Caki2 (cell line): ENCODE measurements at regions not wholly inside any gene's neighbourhood (a gene's known extent, or its start where the extent isn't known, plus 50 kb on each side); places are given as distances from the start of the nearest gene placed in this dataset.
A peak's percentile ranks its signal among the peaks of the same experiment; 100 is the strongest.

Experiments
- DNase-seq: peaks from one replicate; pipeline ENCODE4 v3.0.0-alpha.2; 2015; ENCODE audit warnings: low read depth
- in situ Hi-C: cut with HindIII; loops from 2 replicates; pipeline ENCODE4 v1.10.0; 2016; ENCODE audit warnings: low sequenced_read_pairs, low pct_unique_long_range_greater_than_20kb, mixed read lengths

DNA sequence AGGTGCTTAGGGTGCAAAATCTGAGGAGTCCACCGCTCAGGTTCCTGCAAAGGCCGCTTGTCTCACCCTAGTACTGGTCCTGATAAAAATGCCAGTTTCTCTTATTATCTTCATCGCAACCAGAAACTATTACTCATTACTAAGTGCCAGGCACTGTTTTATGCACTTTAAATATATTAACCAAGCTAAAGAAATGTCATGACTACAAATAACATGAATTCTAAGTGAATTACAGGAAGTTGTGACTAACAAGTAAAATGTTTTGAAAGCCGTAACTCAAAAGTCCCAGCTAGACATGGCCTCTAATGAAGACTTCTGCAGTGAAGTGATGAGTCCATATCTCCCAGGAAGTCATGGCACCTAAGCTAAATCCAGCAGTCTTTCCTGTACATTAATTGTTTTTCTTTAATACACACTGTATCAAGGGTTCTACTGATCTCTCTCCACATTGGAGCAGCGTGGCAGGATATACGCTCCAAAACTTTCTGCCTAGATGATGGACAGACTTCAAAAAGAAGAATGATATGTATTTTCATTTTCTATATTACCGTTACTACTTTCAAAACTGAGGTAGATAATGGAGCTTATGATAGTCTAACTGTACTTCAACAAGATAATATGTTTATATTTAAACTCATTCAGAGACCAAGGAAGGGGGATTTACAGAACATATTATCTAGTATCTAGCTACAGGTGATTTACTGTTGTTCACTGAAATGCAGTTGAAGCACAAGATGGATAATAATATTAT lies 117.3 kb upstream of the ARID2 start:
- in situ Hi-C loops = no loop called here

DNA sequence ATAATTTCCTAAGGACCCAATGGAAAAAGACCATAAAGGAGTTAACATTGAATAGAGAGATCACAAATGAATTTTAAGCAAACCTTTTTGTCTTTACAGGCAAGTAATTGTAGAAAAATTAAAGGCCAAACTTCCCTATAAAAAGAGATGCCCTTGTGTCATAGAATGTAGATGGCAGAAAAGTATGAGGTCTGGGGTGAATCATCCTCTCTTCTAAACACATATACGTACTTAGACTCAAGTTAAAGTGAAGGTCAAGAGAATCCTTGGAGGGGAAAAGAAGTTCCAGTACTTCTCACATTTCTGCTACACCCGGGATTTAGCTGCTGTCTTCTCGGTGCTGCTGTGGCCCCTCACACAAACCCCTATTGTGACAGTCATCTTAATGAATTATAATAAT lies 116.2 kb upstream of the ARID2 start:
- no peak for DNase-seq
- in situ Hi-C loops = no loop called here

More for the DNA sequence above, 117.3 kb upstream of the ARID2 start:
- no peak for DNase-seq

DNA sequence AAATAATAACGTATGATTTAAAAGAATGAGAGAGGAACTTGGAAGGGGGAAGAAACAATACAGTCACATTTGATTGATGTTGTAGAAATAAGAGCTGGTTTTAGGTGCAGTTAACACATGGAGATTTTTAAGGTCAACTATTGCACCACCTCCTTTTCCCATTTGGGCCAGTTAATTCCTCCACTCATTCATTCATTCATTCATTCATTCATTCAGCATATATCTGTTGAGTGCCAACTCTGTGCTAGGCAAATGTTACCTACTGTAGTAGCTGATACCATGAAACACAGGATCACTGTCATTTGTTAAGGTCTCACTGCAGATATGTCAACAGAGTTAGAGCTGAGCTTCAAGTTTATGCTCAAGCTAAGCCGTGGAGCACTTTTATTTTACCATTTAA lies 115.7 kb upstream of the ARID2 start:
- no peak for DNase-seq
- in situ Hi-C loops = no loop called here

DNA sequence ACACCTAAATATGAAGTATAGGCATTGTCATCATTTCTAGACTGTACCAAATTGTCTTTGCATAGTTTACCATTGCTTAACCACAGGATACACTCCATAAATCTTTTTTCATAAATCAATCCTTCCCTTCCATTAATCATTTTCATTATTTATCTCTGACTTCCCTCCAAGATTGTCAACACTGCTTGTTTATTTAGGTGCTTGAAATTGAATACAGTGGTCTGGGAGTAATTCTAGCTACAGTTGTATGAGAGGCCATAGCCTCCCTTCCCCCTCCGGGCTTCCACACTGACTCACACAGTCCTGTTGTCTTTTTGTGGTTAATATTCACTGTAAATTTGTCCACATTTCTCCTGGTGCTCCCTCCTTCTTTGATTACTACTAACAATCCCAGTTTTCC lies 114.2 kb upstream of the ARID2 start:
- peak; percentile 42 for DNase-seq

DNA sequence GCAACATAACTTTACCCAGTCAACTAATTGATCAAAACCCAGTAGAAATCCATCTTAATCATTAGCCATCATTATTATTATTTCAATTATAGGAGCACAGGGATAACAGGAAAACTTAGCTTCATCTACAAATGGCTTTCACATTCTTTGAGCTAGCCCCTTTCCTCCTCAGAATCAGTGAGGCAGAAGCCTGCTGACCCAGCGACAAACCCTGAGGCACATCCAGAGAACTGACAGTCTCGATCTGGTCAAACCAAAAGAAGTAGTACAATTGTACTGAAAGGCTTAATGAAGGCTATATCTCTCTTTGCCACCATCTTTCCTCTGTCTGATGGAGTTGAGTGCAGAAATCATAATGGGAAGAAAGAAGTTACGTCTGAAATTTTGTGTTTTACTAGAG lies 109.8 kb upstream of the ARID2 start:
- no peak for DNase-seq
- in situ Hi-C loops = no loop called here

More for the DNA sequence above, 114.2 kb upstream of the ARID2 start:
- in situ Hi-C loops = no loop called here

DNA sequence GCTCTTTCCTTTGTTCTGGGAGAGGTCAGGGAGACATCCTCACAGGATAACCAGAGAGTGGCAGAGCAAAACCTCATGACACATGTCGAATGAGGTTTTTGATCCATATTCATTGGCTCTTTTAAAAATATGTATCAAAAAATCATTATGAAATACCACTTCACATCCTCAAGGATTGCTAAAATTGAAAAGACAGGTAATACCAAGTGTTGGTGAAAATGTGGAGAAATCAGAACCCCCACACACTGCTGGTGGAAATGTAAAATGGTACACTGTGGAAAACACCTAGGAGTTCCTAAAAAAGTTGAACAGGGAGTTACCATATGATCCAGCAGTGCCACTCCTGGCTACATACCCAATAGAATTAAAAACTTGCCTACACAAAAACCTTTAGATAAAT lies 107.8 kb upstream of the ARID2 start:
- DNase-seq = no peak
- in situ Hi-C loops = no loop called here

DNA sequence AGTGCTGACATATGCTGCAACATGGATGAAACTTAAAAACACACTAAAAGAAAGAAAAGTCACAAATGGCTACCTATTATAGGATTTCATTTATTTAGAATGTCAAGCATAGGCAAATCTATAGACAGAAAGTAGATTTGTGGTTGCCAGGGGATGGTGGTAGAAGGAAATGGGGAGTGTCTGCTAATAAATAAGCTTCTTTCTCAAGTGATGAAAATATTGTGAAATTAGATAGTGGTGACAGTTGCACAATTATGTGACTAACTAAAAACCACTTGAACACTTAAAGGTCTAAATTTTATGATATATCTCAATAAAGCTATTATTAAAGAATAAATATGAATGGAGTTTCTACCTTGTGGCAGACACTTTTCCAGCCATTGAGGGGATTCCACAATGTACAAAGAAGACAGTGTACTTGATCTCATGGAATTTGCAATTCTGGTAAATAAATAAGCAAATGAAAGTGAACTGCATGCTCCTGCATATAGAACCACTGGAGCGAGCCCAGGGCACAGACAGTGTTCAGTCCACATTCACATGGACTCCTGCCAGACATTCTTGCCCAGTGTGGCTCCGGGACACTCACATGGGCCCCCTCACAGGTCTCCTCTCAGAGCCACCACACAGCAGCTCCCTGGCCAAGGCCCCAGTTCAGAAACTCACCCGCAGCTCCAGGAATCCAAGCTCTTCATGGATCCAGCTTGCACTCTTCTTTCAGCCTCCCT lies 107.1 kb upstream of the ARID2 start:
- in situ Hi-C loops = no loop called here
- no peak for DNase-seq

DNA sequence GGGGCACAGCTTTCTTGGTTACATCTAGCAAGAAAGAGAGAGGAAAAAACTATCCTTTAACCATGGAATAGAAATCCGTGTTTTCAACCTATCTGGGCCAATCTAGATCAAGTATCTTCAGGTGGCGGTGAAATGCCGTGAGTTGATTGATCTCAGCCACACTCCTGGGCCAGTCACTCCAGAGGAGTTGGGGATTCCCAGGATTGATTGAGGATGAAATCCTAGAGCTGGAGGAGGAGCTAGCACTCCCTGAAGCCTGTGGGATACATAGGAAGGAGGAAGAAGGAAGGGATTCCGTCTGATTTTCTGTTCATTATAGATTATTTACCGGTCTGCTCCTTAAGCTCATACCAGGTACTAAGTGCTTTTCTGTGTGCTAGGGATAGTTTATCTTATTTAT lies 106.3 kb upstream of the ARID2 start:
- in situ Hi-C loops = no loop called here

DNA sequence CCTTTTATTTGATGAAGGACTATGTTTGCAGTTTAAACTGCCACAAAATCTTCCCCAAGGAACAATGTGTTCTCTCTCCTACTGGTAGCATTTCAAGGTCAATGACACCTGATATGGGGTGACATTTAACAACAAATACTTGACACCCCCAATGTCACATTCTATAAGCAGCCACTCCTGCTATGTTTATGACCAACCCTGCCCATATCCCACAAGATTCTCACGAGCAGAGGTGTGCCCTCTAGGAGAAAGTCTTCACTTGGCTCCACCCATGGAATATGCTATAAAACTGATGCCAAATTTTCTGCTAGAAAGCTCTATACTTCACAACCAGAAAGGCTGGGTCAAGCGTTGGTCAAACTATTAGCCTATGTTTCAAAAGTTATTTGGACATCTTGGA lies 105.6 kb upstream of the ARID2 start:
- in situ Hi-C loops = no loop called here
- no peak for DNase-seq

More for the DNA sequence above, 106.3 kb upstream of the ARID2 start:
- DNase-seq = no peak

DNA sequence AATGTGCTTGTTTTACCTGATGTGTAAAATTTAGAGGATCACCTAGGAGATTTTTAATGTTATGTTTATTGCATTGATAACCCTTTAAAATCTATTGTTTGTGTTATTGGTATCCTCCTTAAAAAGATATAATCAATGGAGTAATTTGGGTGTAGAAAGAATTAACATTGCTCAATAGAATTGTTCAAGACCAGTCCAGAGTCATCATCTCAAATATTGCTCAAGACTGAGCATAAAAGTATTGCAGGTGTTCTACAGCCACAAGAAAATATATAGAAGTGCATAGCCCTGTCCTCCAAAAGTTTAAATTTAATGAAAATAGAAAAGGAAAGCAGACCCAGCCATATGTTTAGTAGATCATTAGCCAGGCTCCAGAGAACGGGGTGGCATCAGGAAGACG lies 102.5 kb upstream of the ARID2 start:
- no peak for DNase-seq
- in situ Hi-C loops = no loop called here

DNA sequence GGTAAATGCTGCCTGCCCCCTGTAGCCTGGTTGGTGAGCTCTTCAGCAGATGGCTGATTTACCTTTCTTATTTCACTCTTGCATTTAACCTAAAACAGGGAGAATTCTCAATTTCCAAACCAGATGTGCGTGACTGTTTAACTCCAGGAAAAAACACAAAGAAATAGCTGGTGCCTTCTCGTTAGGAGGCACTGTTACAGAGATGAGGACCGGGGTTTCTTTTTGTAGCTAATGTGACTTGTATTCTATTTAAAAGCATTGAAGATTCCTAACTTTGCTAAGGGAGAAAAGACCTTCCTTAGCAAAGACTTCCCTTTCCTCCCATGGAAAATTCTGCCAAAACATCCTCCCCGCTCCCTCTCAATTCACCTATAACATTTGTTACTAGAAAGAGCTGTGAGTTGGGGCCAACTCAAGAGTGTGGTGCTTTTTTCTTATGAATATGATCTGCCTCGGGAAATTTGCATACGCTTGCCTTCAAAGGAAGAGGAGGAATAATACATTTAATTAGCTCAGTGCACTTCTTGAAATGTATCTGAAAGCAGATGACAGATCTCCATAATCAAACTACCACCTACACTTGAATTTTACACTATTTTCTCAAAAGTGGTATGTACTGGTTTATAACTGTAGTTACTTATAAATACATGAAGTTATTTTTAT lies 102.0 kb upstream of the ARID2 start:
- in situ Hi-C loops = no loop called here
- no peak for DNase-seq

DNA sequence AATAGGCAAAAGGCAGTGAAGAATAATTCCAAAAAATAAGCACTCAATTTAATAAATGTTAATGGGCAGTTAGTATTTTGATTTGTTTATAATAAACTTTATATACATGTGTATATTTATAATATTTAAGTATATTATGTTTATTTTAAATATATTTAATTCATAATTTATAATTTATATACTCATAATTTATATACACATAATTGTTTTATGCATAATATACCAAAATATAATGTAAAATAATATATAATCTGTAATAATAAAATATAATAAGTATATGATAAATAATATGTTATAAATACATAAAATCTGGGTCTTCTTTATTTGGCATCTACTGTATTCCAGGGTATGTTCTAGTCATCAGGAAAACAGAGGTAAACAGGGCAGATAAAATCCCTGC lies 100.2 kb upstream of the ARID2 start:
- no peak for DNase-seq
- in situ Hi-C loops = no loop called here

DNA sequence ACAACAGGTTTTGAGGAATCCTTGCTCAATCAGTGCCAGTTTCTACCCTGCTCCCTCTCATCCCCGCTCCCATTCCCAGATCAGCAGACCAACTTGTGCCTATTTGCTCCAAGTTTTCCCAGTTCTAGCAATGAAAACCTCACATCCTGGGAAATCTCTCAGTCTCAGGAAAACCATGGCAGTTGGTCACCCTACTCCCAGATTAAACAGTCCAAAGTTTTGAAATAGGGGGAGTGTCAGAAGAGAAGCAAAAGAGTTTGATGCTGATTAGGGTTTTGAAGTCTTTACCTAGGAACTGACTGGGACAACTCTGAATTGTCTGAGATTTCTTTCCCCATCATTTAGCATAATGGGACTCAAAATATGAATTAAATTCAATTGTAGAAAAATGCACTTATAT lies 95.8 kb upstream of the ARID2 start:
- no peak for DNase-seq
- in situ Hi-C loops = no loop called here

DNA sequence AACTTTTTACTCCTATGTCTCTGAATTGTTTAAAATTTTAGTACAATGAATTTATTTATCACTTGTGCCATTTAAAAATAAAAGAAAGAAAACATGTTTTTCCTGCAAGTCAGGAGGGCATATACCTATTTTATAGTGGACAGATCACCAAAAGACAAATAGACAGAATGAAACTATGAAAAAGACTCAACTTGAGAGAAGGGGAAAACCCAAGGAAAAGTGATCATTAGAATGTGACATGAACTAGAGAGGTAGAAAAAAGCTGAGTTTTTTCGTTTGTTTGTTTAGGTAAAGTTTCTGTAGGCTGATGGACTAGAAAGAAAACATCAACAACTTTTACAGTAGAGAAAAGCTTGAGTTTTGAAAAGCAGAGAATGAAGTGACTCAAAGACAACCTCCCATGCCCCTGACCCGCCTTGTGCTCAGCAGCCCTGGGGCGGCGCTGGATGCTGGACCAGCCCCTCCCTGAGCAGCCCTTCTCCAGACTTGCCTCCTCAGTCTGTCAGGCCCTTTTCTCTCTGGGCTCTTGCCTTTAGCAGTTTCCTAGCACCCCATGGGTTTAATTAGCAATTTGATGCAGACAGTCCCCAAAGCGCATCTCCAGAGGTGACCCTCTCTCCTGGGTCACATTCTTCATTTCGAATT lies 95.1 kb upstream of the ARID2 start:
- no peak for DNase-seq

DNA sequence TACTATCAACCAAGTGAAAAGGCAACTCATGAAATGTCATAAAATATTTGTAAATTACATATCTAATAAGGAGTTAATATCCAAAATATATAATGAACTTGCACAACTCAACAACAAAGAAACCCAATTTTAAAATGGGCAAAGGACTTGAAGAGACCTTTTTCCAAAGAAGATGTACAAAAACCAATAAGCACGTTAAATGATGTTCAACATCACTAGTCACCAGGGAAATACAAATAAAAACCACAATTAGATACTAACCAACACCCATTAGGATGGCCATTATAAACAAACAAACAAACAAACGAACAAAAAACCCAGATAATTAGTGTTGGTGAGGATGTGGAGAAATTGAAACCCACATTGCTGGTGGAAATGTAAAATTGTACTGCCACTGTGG lies 92.3 kb upstream of the ARID2 start:
- DNase-seq = no peak
- in situ Hi-C loops = no loop called here

More for the DNA sequence above, 95.1 kb upstream of the ARID2 start:
- in situ Hi-C loops = no loop called here

DNA sequence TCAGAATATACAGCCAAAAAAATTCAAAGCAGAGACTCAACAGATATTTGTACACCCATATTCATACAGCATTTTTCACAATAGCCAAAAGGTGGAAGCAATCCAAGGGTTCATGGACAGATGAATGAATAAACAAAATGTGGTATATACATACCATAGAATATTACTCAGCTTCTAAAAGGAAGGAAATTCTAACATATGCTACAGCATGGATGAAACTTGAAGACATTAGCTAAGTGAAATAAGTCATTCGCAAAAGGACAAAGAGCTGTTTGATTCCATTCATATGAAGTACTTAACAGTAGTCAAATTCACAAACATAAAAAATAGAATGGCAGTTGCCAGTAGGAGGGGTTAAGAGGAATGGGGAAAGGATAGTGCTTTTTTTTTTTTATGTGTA lies 91.8 kb upstream of the ARID2 start:
- in situ Hi-C loops = no loop called here
- DNase-seq = no peak

DNA sequence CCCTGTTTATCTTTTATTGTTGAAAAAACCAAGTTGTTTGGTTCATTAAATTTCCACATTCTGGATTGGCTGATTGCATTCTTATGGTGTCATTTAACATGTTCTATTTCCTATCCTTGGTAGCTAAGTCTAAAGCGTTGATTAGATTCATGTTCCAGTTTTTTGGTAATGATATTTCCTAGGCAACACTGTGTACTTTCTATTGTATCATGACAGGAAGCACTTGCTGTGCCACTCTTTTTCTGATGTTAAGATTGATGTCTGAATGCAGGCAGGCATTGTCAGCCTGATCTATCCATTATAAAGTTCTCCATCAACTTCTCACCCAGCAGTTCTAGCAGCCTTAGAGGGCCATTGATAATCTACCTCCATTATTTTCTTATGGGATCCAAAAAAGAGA lies 91.1 kb upstream of the ARID2 start:
- in situ Hi-C loops = no loop called here
- DNase-seq = no peak

DNA sequence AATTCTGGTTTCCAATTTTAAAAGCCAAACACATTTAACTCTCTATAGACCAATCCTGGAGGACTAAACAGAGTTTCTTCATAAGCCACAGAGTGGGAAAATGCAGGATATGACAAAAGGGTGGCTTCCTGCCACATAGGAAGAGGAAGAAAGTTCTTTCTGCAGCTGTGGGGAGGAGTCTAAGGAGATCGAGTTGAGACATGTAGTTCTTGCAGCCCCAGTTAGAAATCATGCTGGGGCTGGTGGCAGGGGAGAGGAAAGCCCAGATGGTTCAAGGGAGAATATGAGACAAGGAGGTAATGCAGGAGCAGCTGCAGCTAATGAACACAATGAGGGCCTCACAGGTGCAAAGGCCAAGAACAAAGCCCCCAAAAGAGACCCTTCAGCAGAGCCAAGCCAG lies 85.0 kb upstream of the ARID2 start:
- no peak for DNase-seq
- in situ Hi-C loops = no loop called here
